Kidney (tissue), 13 donors: ENCODE measurements at regions not wholly inside any gene's neighbourhood (a gene's known extent, or its start where the extent isn't known, plus 50 kb on each side); places are given as distances from the start of the nearest gene placed in this dataset.

Experiments
- DNase-seq, 5 donors: peaks; one replicate each; pipeline ENCODE4 v3.0.0-alpha.2; 2013 to 2020
- FAIRE-seq: peaks from 2 replicates; lab custom pipeline; 2012; peaks lifted over from hg19 to GRCh38; lab: Jason Lieb, UNC
- H3K27ac ChIP-seq, 2 donors: one replicate each; pipeline ENCODE4 v1.7.0; 2013; ENCODE audit warnings: low read depth in 2 of 2, low read length in 2 of 2, inconsistent platforms in 1 of 2
- H3K27me3 ChIP-seq: one replicate; pipeline ENCODE4 v1.7.1; 2013; ENCODE audit warnings: low read length, inconsistent platforms; ENCODE audit not compliant: control insufficient read depth, insufficient read depth
- H3K36me3 ChIP-seq, 3 donors: one replicate each; pipeline versions ENCODE4 v1.7.0 to v1.7.1; 2013; ENCODE audit warnings: low read length in 3 of 3, control low read depth in 1 of 3, inconsistent platforms in 1 of 3; ENCODE audit not compliant: insufficient read depth in 3 of 3, control insufficient read depth in 2 of 3
- H3K4me1 ChIP-seq, 3 donors: one replicate each; pipeline versions ENCODE4 v1.7.0 to v1.7.1; 2013; ENCODE audit warnings: low read length in 3 of 3, inconsistent platforms in 1 of 3, low read depth in 1 of 3; ENCODE audit not compliant: control insufficient read depth in 2 of 3, insufficient read depth in 2 of 3
- H3K4me3 ChIP-seq, 3 donors: one replicate each; pipeline versions ENCODE4 v1.7.0 to v1.8.1; 2013; ENCODE audit warnings: low read length in 3 of 3, control low read depth in 1 of 3, inconsistent platforms in 1 of 3
- H3K9ac ChIP-seq, 3 donors: one replicate each; pipeline versions ENCODE4 v1.7.0 to v1.7.1; 2013; ENCODE audit warnings: low read length in 3 of 3, control low read depth in 1 of 3, inconsistent platforms in 1 of 3
- H3K9me3 ChIP-seq, 3 donors: one replicate each; pipeline versions ENCODE4 v1.7.0 to v1.7.1; 2013; ENCODE audit warnings: low read length in 3 of 3, control low read depth in 1 of 3, inconsistent platforms in 1 of 3; ENCODE audit not compliant: control insufficient read depth in 2 of 3, insufficient read depth in 1 of 3
- CTCF ChIP-seq: IDR thresholded peaks from 3 replicates; pipeline ENCODE4 v1.5.1; 2012; ENCODE audit warnings: mild to moderate bottlenecking, moderate library complexity, borderline replicate concordance; ENCODE audit not compliant: insufficient read depth; ENCODE audit errors: extremely low read depth
- intact Hi-C: fragments of 100-400 bp; cut with DNase I; formaldehyde crosslinking; loops from one replicate; pipeline ENCODE4 v1.11.1; 2022
- donor health status: control.
- donor health status: control.
- donor health status: control.
- donor health status: control.
- donor health status: control.
- donor health status: DM: yes; HTN: yes; CAD: no.
- donor health status: Normal renal cell carcinoma (clear cell type).

- FAIRE-seq (no peak), DNase-seq (peak in 2 of 5 donors; percentile 51 to 66)
- no peak overlapping the region for H3K9ac ChIP-seq
Observed at GRCh38 chr6:44052419-44053023, 74.7 kb downstream of the MRPL14 start.

GRCh38 chr6:44051515-44051914 lies 75.7 kb downstream of the MRPL14 start:
- peak in 1 of 5 donors; percentile 80 for DNase-seq
- FAIRE-seq: no peak
- Histone ChIP-seq H3K36me3 (no peaks in the 10 kb centered on the region), H3K27me3 (no peaks in the 10 kb centered on the region), H3K9me3 (no peaks in the 10 kb centered on the region), H3K4me3 (no peak overlapping the region), H3K27ac (no peak overlapping the region), H3K4me1 (peaks cover 0 to 2% (median 0%) of the 10 kb centered on the region in 3 donors), H3K9ac (no peak overlapping the region)
- intact Hi-C loops: no loop called here
- no peak for TF ChIP-seq CTCF

More at GRCh38 chr6:44052419-44053023, 74.7 kb downstream of the MRPL14 start:
- no peak for TF ChIP-seq CTCF
- Histone ChIP-seq H3K36me3 (no peaks in the 10 kb centered on the region), H3K4me3 (no peak overlapping the region), H3K4me1 (peaks cover 0 to 2% (median 0%) of the 10 kb centered on the region in 3 donors), H3K27me3 (no peaks in the 10 kb centered on the region), H3K9me3 (no peaks in the 10 kb centered on the region), H3K27ac (no peak overlapping the region)
- intact Hi-C loops: no loop called here

GRCh38 chr6:44050872-44051505 lies 76.3 kb downstream of the MRPL14 start:
- no peak overlapping the region for H3K4me3 ChIP-seq
- H3K9ac ChIP-seq: no peak overlapping the region
- DNase-seq (peak in 1 of 5 donors; percentile 68), FAIRE-seq (no peak)
- H3K9me3 ChIP-seq: no peaks in the 10 kb centered on the region
- H3K27me3 ChIP-seq: no peaks in the 10 kb centered on the region
- no peaks in the 10 kb centered on the region for H3K36me3 ChIP-seq
- H3K4me1 ChIP-seq: peaks cover 0 to 2% (median 0%) of the 10 kb centered on the region in 3 donors
- no peak overlapping the region for H3K27ac ChIP-seq
- no peak for TF ChIP-seq CTCF
- intact Hi-C loops: no loop called here
